22Rv1 (cell line): ENCODE measurements at regions not wholly inside any gene's neighbourhood (a gene's known extent, or its start where the extent isn't known, plus 50 kb on each side); places are given as distances from the start of the nearest gene placed in this dataset.

Source experiments
- CTCF ChIP-seq: fragments of 450-650 bp; IDR thresholded peaks from 2 replicates; pipeline ENCODE4 v1.5.1; 2017; ENCODE audit warnings: mild to moderate bottlenecking
- ZFX ChIP-seq: fragments of 450-650 bp; IDR thresholded peaks from 2 replicates; pipeline ENCODE4 v1.6.1; 2017; ENCODE audit warnings: antibody characterized with exemption, borderline replicate concordance

DNA sequence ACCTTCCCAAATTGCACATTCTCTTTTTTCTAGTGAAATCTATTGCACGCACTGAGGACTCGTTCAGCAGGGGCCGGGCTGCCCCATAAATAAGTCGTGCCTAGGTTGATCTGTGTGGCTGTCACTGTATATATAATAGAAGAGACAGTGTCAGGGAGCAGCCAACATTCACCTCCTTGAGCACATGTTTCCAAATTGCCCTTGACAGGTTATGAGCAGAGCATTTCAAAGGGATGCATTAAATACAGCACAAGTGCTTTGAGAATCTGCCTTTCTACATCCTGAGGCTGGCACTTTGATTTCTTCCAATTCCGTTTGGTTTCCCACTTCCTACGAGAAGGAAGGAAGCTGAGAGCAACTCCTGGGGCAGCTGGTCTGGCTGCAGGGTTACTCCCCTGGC is 291.2 kb downstream of the NPIPA8 start:
- TF ChIP-seq ZFX (no peak), CTCF (no peak)
